B cell (primary cell): ENCODE measurements at regions not wholly inside any gene's neighbourhood (a gene's known extent, or its start where the extent isn't known, plus 50 kb on each side); places are given as distances from the start of the nearest gene placed in this dataset.

Source experiments
- ATAC-seq: fragments of 200-7000 bp; cut with Tn5 transposase; one replicate; pipeline ENCODE4 v1.10.0; 2021; ENCODE audit warnings: low read depth, mild to moderate bottlenecking, moderate number of reproducible peaks, moderate library complexity
- CTCF ChIA-PET: fragments of 350-600 bp; sonication (Branson Sonifier 250); formaldehyde crosslinking; loops from one replicate; lab custom pipeline; 2021; ENCODE audit warnings: antibody characterized with exemption, inconsistent platforms; lab: Charles Lee
- POLR2A ChIA-PET: fragments of 350-600 bp; sonication (Branson Sonifier 250); formaldehyde crosslinking; loops from one replicate; lab custom pipeline; 2021; ENCODE audit warnings: antibody characterized with exemption; lab: Charles Lee
- DNase-seq: peaks from one replicate; pipeline ENCODE4 v3.0.0; 2013
- H2AFZ ChIP-seq: 2 replicates; pipeline ENCODE4 v1.6.1; 2012; ENCODE audit warnings: mild to moderate bottlenecking, low read depth, low read length; ENCODE audit not compliant: insufficient read depth, poor library complexity, severe bottlenecking
- H3K27ac ChIP-seq, 2 donors: 1 replicate in 1 of 2; 2 replicates in 1 of 2; pipeline ENCODE4 v1.5.1; 2012 to 2013; ENCODE audit warnings: low read length in 2 of 2, mild to moderate bottlenecking in 2 of 2, moderate library complexity in 1 of 2
- H3K27me3 ChIP-seq, 4 experiments: fragments of 200-600 bp in 1 of 4; sonication (generic) in 1 of 4; replicated peaks in 1 of 4; 1 replicate in 2 of 4; 2 replicates in 2 of 4; pipeline versions ENCODE4 v1.6.1 to v1.7.0; 2013 to 2016; ENCODE audit warnings: low read length in 3 of 4, mild to moderate bottlenecking in 2 of 4, mixed read lengths in 1 of 4, moderate library complexity in 1 of 4; ENCODE audit not compliant: insufficient read depth in 4 of 4, control insufficient read depth in 3 of 4; ENCODE audit errors: control extremely low read depth in 1 of 4
- H3K36me3 ChIP-seq, 2 experiments: replicated peaks in 1 of 2; 1 replicate in 1 of 2; 2 replicates in 1 of 2; pipeline versions ENCODE4 v1.6.1 to v1.7.1; 2013; ENCODE audit warnings: low read length in 1 of 2; ENCODE audit not compliant: insufficient read depth in 2 of 2, control insufficient read depth in 1 of 2; ENCODE audit errors: control extremely low read depth in 1 of 2, extremely low read depth in 1 of 2
- H3K4me1 ChIP-seq, 2 donors: fragments of 200-600 bp in 1 of 2; sonication (generic) in 1 of 2; 1 replicate in 1 of 2; 2 replicates in 1 of 2; pipeline versions ENCODE4 v1.5.1 to v1.6.1; 2013 to 2017; ENCODE audit warnings: low read length in 2 of 2; ENCODE audit not compliant: control insufficient read depth in 2 of 2, insufficient read depth in 2 of 2
- H3K4me2 ChIP-seq: replicated peaks from 2 replicates; pipeline ENCODE3; 2012; ENCODE audit warnings: mild to moderate bottlenecking, low read depth, low read length; ENCODE audit not compliant: poor library complexity, severe bottlenecking
- H3K4me3 ChIP-seq, 5 experiments: fragments of 200-600 bp in 1 of 5; sonication (generic) in 1 of 5; 1 replicate in 3 of 5; 2 replicates in 2 of 5; pipeline versions ENCODE4 v1.5.1 to v1.7.0; 2011 to 2016; ENCODE audit warnings: low read length in 4 of 5, mild to moderate bottlenecking in 4 of 5, low read depth in 2 of 5, control low read depth in 1 of 5, moderate library complexity in 1 of 5; ENCODE audit not compliant: insufficient read depth in 1 of 5; ENCODE audit errors: control extremely low read depth in 1 of 5, extremely low read depth in 1 of 5
- H3K79me2 ChIP-seq: fragments of 200-600 bp; sonication (generic); one replicate; pipeline ENCODE4 v1.6.0; 2016; ENCODE audit warnings: low read length; ENCODE audit not compliant: control insufficient read depth, insufficient read depth
- H3K9ac ChIP-seq: fragments of 200-600 bp; sonication (generic); 2 replicates; pipeline ENCODE4 v1.6.1; 2017; ENCODE audit warnings: mild to moderate bottlenecking, low read length, moderate library complexity
- H3K9me3 ChIP-seq, 3 donors: one replicate each; pipeline versions ENCODE4 v1.6.1 to v1.7.1; 2013; ENCODE audit warnings: low read length in 2 of 3; ENCODE audit not compliant: control insufficient read depth in 2 of 3, insufficient read depth in 1 of 3; ENCODE audit errors: control extremely low read depth in 1 of 3
- H4K20me1 ChIP-seq: 2 replicates; pipeline ENCODE4 v1.6.0; 2012; ENCODE audit warnings: mild to moderate bottlenecking, low read length; ENCODE audit not compliant: insufficient read depth, control insufficient read depth, poor library complexity, severe bottlenecking
- H3K27ac Mint-ChIP-seq: one replicate; pipeline ENCODE4 v1.8.0; 2021; ENCODE audit warnings: mixed read lengths
- H3K27me3 Mint-ChIP-seq: one replicate; pipeline ENCODE4 v1.8.0; 2021; ENCODE audit warnings: mixed read lengths
- H3K4me1 Mint-ChIP-seq: one replicate; pipeline ENCODE4 v1.8.0; 2021; ENCODE audit warnings: mixed read lengths
- H3K4me3 Mint-ChIP-seq: one replicate; pipeline ENCODE4 v1.8.0; 2021; ENCODE audit warnings: mixed read lengths
- H3K9me3 Mint-ChIP-seq: one replicate; pipeline ENCODE4 v1.8.0; 2022; ENCODE audit warnings: mixed read lengths; ENCODE audit not compliant: insufficient read depth
- CTCF ChIP-seq: fragments of 200-600 bp; IDR thresholded peaks from one replicate; pipeline ENCODE4 v1.8.0; 2022; ENCODE audit warnings: antibody characterized with exemption, mild to moderate bottlenecking
- EZH2 ChIP-seq: IDR thresholded peaks from 2 replicates; pipeline ENCODE4 v1.6.1; 2012; ENCODE audit warnings: borderline replicate concordance, low read depth, mild to moderate bottlenecking, moderate library complexity, low read length; ENCODE audit not compliant: insufficient read depth, poor library complexity, severe bottlenecking
- WGBS: methylation state at CpG from one replicate; pipeline ENCODE4 v1.1.5; 2013; ENCODE audit warnings: missing lambda C conversion rate; ENCODE audit not compliant: insufficient coverage; 5-methylcytosine and 5-hydroxymethylcytosine counted together
- intact Hi-C: fragments of 100-400 bp; cut with micrococcal nuclease; formaldehyde crosslinking; loops from one replicate; pipeline ENCODE4 v1.10.0; 2022

- intact Hi-C loops: no loop called here
- POLR2A ChIA-PET: no interaction called here
- ATAC-seq (no peak), DNase-seq (no peak)
- no peak overlapping the region for H3K27ac ChIP-seq
- H4K20me1 ChIP-seq: no peaks in the 10 kb centered on the region
- no peak overlapping the region for H3K27ac Mint-ChIP-seq
- no peaks in the 10 kb centered on the region for H3K79me2 ChIP-seq
- H3K36me3 ChIP-seq: no peaks in the 10 kb centered on the region
- H3K4me1 Mint-ChIP-seq: no peaks in the 10 kb centered on the region
- no peak overlapping the region for H3K4me3 Mint-ChIP-seq
- H3K9me3 ChIP-seq: peaks cover 0 to 4% (median 0%) of the 10 kb centered on the region in 3 donors
- 79% methylated on average over 2 of the region's 2 CpGs for WGBS
- H3K27me3 Mint-ChIP-seq: peaks cover 24% of the 10 kb centered on the region
- H3K9ac ChIP-seq: no peak overlapping the region
- CTCF ChIA-PET: no interaction called here
- H3K9me3 Mint-ChIP-seq: no peaks in the 10 kb centered on the region
- H3K4me3 ChIP-seq: no peak overlapping the region
- H2AFZ ChIP-seq: no peak overlapping the region
- TF ChIP-seq EZH2: no peak
- no peak for TF ChIP-seq CTCF
- H3K27me3 ChIP-seq: peaks cover 0 to 7% (median 3%) of the 10 kb centered on the region in 4 experiments
- no peak overlapping the region for H3K4me2 ChIP-seq
- no peaks in the 10 kb centered on the region for H3K4me1 ChIP-seq
These were observed 66.3 kb downstream of the RTP4 start for GRCh38 chr3:187434524-187434923.

- Mint-ChIP-seq H3K27ac (no peak overlapping the region), H3K27me3 (peaks cover 24% of the 10 kb centered on the region), H3K4me1 (no peaks in the 10 kb centered on the region), H3K4me3 (no peak overlapping the region), H3K9me3 (no peaks in the 10 kb centered on the region)
- 47% methylated on average over 5 of the region's 5 CpGs for WGBS
- no peaks in the 10 kb centered on the region for H3K36me3 ChIP-seq
- DNase-seq: no peak
- POLR2A ChIA-PET: no interaction called here
- H3K4me3 ChIP-seq: no peak overlapping the region
- H3K4me2 ChIP-seq: no peak overlapping the region
- H3K9ac ChIP-seq: no peak overlapping the region
- H3K4me1 ChIP-seq: no peaks in the 10 kb centered on the region
- CTCF ChIA-PET: no interaction called here
- H3K79me2 ChIP-seq: no peaks in the 10 kb centered on the region
- peaks cover 0 to 4% (median 0%) of the 10 kb centered on the region in 3 donors for H3K9me3 ChIP-seq
- TF ChIP-seq CTCF (no peak), EZH2 (no peak)
- intact Hi-C loops: no loop called here
- no peaks in the 10 kb centered on the region for H4K20me1 ChIP-seq
- H3K27ac ChIP-seq: no peak overlapping the region
- peaks cover 0 to 10% (median 3%) of the 10 kb centered on the region in 4 experiments for H3K27me3 ChIP-seq
- ATAC-seq: no peak
- no peak overlapping the region for H2AFZ ChIP-seq
These were observed 62.4 kb downstream of the RTP4 start for GRCh38 chr3:187430576-187430975.
